ENCODE measurements at regions not wholly inside any gene's neighbourhood (a gene's known extent, or its start where the extent isn't known, plus 50 kb on each side); places are given as distances from the start of the nearest gene placed in this dataset.

DNA sequence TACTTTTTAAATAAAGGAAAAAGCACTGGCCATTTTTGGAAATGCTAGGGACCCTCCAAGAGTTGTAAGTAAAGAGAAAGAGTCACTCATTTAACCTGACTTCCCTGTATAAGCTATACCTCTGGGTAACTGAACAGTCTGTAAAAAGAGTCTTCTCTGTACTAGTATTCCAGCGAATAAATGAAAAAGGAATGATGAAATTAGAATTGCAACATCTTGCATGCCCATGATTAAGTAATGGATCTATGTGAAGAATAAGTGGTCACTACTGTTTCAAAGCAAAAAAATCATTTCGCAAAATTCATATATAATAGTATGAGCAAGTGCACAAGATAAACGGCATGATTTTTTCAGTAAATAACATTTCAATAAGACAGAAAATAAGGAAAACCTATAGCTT, 116.8 kb downstream of the ZFAND4 start:
- TF ChIP-seq POLR2A (IDR thresholded peaks at IDR 0.05): no peak
- TF ChIP-seq, protein P1, sequence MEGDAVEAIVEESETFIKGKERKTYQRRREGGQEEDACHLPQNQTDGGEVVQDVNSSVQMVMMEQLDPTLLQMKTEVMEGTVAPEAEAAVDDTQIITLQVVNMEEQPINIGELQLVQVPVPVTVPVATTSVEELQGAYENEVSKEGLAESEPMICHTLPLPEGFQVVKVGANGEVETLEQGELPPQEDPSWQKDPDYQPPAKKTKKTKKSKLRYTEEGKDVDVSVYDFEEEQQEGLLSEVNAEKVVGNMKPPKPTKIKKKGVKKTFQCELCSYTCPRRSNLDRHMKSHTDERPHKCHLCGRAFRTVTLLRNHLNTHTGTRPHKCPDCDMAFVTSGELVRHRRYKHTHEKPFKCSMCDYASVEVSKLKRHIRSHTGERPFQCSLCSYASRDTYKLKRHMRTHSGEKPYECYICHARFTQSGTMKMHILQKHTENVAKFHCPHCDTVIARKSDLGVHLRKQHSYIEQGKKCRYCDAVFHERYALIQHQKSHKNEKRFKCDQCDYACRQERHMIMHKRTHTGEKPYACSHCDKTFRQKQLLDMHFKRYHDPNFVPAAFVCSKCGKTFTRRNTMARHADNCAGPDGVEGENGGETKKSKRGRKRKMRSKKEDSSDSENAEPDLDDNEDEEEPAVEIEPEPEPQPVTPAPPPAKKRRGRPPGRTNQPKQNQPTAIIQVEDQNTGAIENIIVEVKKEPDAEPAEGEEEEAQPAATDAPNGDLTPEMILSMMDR (IDR thresholded peaks at IDR 0.05): no peak
